HG02610 (cell line): ENCODE measurements at regions not wholly inside any gene's neighbourhood (a gene's known extent, or its start where the extent isn't known, plus 50 kb on each side); places are given as distances from the start of the nearest gene placed in this dataset.
"Not testable (repeated sequence)": the region's sequence is repeated elsewhere in the genome, so short reads cannot be mapped to it uniquely, and the experiment has no call there.

Experiments used
- ATAC-seq: cut with Tn5 transposase; IDR thresholded peaks from one replicate; pipeline ENCODE4 v1.9.1; 2021; ENCODE audit warnings: mild to moderate bottlenecking, moderate library complexity; ENCODE audit not compliant: unreplicated experiment

DNA sequence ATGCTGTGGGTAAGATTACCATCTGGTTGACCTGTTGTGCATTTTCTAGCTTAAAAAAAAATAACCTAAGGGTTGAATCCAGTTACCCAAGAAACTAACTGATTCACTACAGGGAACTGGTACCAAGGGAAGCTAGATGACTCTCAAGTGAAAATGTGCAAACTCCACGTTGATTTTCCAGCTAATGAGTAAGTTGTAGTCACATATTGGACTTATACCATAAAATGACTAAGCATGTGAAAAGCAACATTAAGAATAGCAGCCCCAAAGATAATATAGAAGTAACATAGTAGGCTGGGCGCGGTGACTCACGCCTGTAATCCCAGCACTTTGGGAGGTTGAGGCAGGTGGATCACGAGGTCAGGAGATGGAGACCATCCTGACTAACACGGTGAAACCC is 270.9 kb downstream of the SPRY1 start:
- ATAC-seq, result no peak

GRCh38 chr4:123667991-123668390 is 271.4 kb downstream of the SPRY1 start:
- no peak for ATAC-seq

DNA sequence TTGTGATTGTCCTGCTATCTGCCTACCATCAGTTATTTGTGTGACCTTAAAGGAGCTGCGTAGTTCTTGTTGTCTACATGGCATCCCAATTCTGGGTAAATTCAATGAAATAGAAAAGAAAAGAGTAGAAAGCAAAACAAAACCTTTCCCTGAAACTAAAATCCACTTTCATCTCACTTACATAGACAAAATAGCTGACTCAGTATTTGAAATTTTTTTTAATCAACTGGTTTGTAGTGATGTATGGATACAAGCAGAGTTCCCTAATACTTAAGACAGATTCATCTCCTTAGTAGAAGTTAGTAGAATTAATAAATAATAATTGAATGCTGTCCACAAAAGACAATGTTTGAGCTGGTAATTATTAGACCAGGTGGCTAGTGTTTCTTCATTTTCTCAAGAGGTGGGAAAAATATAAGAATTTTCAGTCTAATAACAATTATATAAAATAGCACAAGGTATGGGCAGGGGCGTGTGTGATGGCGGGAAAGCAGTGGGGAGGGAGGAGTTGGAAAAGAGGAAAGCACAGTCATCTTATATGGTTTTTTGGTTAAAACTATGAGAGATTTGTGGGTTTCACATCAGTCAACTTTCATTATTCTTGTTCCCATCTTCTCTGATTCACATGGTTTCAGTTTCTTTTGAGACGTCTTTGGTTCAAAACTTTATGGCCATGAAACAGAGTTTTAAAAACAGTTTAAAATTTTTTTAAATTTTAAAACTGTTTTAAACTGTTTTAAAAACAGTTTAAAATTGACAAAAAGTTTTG is 275.2 kb downstream of the SPRY1 start:
- ATAC-seq, result peak; percentile 95

GRCh38 chr4:123672987-123673386 is 276.4 kb downstream of the SPRY1 start:
- ATAC-seq, result no peak

DNA sequence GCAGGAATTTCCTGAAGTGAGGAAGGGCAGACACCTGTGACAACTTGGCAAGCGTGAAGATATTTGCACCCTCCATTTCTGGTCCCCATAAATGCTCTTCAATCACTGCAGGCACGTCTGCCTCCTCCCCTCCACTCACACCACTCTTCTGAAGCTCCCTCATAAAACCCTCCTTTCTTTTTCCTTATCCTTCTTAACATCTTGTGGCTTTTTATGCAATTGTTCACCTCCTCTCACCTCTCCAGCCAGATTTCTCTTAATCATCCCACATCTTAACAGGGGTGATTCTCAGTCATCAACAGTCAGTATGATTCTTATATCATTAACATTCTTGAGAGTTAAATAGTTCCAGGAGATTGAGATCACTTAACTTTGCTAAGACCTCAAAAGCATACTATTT is 277.4 kb downstream of the SPRY1 start:
- ATAC-seq, result no peak

DNA sequence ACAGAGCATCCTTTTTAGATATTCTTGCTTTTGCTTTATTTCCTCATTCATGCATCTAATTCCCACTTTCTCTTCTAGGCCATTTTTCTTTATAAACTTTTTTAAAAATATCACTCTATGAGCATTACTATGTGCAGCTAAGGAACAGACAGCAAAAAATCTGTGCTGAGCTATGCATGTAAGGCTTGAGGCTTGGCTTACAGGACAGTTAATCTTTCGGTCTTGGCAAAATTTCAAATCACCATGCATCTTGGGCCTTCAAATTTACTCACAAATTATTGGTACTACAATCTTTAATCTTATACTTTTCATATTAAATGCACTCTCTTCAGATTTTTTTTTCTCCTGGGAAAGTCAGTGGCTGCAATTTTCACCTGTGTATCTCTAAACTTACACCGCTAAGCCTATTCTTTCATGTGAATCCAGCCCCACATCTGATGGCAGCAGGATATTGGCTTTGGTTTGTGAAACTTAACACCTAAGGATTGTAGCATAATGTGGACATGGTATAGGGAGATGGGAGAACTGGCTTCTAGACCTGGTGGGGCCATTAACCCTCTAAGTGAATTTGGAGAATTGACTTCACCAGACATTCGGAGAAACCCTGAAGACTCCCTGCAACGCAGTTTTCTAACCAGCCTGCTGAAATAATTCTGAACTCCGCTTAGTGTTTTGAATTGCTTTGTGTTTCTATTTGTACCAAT is 278.3 kb downstream of the SPRY1 start:
- ATAC-seq, result no peak

DNA sequence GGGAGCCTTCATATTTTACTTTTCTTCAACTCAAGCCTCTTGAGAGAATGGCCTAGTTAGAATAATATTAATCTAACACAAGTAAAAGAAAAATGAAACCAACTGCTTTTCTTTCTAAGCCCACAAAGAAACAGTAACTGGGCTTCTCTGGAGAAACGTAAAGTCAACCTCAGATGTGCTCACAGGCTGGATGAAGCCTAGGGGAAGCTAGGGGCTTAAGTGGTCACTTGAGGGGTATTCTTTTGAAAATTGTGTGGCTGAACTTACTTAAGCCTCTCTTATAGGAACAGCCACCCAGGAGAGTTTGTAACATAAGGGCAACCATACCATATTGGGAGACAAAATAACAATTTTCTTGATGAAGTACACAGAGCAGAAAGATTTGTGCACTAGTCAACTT is 279.0 kb downstream of the SPRY1 start:
- no peak for ATAC-seq

DNA sequence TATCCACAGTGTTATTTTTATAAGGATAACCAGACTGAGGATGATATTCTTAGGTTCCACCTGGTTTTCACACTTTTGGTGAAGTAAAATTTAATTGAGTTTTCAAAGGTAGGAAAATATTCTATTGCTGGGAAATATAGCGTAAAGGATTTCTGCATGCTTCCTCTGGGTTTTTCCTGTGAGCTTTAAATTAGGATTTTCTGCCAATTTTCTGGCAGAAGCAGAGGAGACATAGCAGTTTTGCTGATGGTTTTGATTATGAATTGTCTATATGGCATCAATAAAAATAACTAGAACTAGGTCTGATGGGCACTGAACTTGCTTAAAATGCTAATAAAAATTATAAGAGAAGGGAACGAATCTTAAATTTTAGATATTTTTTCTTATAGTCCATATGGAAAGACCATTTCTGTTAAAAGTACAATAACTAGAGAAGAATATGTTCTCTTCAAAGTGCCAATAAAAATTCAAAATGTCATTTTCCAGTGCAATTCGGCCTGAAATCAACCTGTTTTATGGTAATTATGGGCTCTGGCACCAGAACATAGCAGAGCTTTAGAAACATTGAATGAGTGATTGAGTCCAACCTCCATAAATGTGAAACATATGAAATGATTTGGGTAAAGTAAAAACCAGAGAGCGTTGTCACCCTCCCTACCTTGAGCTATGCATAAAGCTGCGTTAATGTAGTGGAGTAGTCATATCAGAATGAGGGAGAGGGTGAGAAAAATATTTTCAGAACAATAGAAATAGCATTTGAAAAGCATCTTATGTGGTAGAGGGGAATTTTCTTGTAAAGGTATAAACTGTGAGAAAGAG is 279.7 kb downstream of the SPRY1 start:
- no peak for ATAC-seq

GRCh38 chr4:123676890-123677229 is 280.3 kb downstream of the SPRY1 start:
- ATAC-seq, result no peak

GRCh38 chr4:123682931-123683330 is 286.3 kb downstream of the SPRY1 start:
- ATAC-seq, result no peak

GRCh38 chr4:123684937-123685336 is 288.3 kb downstream of the SPRY1 start:
- ATAC-seq, result not testable (repeated sequence)

DNA sequence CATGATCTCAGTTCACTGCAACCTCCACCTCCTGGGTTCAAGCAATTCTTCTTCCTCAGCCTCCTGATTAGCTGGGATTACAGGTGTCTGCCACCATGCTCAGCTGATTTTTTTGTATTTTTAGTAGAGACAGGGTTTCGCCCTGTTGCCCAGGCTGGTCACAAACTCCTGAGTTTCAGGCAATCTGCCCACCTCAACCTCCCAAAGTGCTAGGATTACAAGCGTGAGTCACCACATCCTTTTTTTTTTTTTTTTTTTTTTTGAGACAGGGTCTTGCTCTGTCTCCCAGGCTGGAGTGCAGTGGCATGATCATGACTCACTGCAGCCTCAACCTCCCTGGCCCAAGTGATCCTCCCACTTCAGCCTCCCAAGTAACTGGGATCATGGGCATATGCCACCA is 298.9 kb downstream of the SPRY1 start:
- not testable (repeated sequence) for ATAC-seq

DNA sequence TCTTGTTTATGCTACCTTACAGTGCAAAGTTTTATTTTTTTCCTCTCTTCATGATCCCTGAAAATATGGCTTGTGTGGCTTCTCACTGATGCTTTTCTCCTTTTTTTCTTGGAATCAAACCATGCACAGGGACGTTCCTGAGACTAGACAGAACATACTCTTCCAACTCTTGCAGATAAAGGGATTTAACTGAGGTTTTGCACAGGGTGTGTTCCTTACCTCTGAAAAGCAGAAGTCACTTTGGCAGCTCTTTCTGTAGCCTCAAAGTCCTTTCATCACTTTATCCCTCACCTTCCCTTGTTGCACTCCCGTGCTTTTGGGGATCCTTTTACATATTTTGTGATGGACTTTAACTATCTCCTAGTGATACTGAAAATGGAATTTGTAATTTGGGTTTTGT is 300.1 kb downstream of the SPRY1 start:
- ATAC-seq, result no peak

GRCh38 chr4:123698556-123698955 is 302.0 kb downstream of the SPRY1 start:
- no peak for ATAC-seq

DNA sequence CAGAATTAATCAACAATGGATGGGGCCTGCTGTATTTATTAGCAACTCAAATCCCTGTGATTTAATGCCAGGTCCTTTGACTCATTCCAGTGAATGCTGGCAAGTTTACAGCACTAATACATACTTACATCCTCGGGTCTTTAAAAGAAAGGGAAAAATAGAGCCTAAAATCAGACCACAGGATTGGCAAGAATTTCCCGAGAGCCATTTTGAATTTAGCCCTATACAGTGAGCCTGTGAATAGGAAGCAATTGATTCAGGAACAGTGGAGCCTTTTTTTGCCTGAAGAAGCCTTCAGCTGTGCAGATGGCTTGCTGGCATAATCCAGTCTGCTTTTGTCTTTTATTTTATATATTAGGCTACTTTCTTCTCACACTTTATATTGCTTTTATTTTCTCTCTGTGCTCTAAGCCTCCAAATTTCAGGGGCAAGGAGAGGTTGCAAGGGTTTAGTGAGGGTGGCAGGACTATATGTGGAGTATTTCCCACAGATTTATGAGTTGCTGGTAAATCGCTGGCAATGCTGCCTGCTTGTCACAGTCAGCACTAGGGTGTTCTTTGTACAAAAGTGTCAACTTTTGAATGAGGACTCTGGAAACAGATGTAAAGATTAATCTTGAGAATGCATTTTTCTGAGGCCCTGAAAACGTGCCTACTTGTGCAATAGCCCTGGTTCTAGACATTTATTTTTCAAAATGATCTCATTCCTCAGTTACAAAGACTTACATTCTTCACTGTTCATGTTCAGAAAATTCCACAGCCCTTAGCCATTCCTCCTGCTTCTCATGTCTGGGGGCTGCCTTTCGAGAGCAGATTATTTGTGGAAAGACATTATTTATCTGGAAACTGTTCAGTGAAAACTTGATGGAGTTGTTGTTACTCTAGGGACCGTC is 303.5 kb downstream of the SPRY1 start:
- ATAC-seq, result no peak

DNA sequence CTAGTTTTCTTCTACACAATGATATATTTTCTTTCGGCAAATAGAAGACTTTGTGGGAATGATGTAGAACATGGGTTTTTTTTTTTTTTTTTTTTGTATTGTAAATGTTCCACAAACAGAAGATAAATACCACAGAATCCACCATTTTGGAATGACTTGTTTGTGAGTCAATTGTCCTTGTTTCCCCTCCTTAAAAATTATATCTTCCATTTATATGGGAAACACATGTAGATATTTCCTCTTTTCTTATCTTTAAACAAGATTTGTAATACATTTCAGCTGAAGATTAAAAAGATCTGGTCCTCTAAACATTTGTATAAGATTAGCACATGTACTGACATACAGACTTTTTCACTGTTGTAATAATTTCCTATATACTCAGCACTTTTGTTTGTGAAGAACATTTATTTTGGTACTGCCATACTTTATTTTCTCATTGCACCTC is 304.6 kb downstream of the SPRY1 start:
- ATAC-seq, result no peak

- no peak for ATAC-seq
Observed at GRCh38 chr4:123705419-123705818, 308.8 kb downstream of the SPRY1 start.

GRCh38 chr4:123706973-123707372 is 310.4 kb downstream of the SPRY1 start:
- no peak for ATAC-seq

GRCh38 chr4:123708902-123709301 is 312.3 kb downstream of the SPRY1 start:
- no peak for ATAC-seq

DNA sequence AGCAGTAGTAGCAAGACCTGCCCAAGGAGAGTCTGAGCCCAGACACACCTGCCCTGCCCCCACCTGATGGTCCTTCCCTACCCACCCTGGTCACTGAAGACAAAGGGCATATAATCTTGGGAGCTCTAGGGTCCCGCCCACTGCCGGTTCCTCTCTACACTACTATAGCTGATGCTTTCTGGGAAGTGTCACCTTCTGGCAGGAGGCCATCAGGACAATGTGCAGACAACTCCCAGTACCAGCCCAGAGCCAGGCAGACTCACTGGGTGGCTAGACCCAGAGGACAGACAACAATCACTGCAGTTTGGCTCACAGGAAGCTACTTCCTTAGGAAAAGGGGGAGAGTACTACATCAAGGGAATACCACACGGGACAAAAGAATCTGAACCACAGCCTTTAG is 312.7 kb downstream of the SPRY1 start:
- ATAC-seq, result no peak

DNA sequence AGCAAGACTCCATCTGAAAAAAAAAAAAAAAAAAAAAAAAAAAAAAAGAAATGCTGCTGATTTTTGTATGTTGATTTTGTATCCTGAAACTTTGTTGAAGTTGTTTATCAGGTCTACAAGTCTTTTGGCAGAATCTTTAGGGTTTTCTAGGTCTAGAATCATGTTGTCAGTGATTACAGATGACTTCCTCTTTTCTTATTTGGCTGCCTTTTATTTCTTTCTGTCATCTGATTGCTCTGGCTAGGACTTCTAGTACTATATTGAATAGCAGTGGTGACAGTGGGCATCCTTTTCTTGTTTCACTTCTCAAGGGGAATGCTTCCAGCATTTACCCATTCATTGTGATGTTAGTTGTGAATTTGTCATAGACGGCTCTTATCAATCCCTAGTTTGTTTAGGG is 334.4 kb downstream of the SPRY1 start:
- no peak for ATAC-seq
